ENCODE measurements at regions not wholly inside any gene's neighbourhood (a gene's known extent, or its start where the extent isn't known, plus 50 kb on each side); places are given as distances from the start of the nearest gene placed in this dataset.

DNA sequence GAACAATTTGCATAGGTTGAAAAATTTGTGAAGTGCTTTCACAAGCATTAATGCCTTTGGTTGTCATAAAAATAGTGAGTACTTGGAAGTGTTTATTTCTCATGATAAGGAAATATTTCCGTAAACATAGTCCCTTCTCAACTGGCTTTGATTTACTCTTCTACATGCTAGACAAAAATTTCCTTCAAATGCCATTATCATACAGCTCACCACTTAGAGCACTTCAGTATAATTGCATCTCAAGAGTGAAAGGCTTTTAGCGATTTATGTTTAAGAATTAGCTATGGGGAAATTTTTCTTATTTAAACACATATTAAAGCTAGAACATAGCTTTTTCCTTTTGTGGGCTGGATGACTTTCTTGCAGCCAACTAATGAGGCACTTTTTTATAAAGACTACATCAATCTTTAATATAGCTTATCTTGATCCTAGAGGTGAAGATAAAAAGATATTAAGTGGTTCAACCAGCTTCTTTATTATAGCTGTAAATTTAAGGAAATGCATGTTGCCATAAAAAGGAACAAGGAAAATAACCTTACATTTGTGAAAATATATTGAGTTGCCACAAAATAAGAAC is 656.8 kb downstream of the SLITRK6 start:
- no peak overlapping the region for H3K4me2 ChIP-seq (ENCODE audit: low read length)
- H3K27me3 ChIP-seq (ENCODE audit: low read depth, low read length) = no peaks in the 10 kb centered on the region
- no peak overlapping the region for H3K27ac ChIP-seq (ENCODE audit: low read length)
- no peak overlapping the region for H2AFZ ChIP-seq (ENCODE audit: low read depth, low read length)
- H3K36me3 ChIP-seq (replicated peaks; ENCODE audit: low read depth, low read length) = no peaks in the 10 kb centered on the region
- TF ChIP-seq EZH2phosphoT487 (IDR thresholded peaks at IDR 0.05; ENCODE audit: low read depth) = no peak
- TF ChIP-seq, protein P1, sequence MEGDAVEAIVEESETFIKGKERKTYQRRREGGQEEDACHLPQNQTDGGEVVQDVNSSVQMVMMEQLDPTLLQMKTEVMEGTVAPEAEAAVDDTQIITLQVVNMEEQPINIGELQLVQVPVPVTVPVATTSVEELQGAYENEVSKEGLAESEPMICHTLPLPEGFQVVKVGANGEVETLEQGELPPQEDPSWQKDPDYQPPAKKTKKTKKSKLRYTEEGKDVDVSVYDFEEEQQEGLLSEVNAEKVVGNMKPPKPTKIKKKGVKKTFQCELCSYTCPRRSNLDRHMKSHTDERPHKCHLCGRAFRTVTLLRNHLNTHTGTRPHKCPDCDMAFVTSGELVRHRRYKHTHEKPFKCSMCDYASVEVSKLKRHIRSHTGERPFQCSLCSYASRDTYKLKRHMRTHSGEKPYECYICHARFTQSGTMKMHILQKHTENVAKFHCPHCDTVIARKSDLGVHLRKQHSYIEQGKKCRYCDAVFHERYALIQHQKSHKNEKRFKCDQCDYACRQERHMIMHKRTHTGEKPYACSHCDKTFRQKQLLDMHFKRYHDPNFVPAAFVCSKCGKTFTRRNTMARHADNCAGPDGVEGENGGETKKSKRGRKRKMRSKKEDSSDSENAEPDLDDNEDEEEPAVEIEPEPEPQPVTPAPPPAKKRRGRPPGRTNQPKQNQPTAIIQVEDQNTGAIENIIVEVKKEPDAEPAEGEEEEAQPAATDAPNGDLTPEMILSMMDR (IDR thresholded peaks at IDR 0.05; ENCODE audit: low read depth, low read length) = no peak
- no peaks in the 10 kb centered on the region for H4K20me1 ChIP-seq (ENCODE audit: insufficient read depth, low read length)
- H3K4me1 ChIP-seq (ENCODE audit: low read length) = no peaks in the 10 kb centered on the region
- no peak overlapping the region for H3K4me3 ChIP-seq (ENCODE audit: low read length)
- H3K79me2 ChIP-seq (ENCODE audit: low read length) = no peaks in the 10 kb centered on the region
- H3K9ac ChIP-seq (ENCODE audit: low read length) = no peak overlapping the region
- no peaks in the 10 kb centered on the region for H3K9me3 ChIP-seq (ENCODE audit: insufficient read depth, low read length)

DNA sequence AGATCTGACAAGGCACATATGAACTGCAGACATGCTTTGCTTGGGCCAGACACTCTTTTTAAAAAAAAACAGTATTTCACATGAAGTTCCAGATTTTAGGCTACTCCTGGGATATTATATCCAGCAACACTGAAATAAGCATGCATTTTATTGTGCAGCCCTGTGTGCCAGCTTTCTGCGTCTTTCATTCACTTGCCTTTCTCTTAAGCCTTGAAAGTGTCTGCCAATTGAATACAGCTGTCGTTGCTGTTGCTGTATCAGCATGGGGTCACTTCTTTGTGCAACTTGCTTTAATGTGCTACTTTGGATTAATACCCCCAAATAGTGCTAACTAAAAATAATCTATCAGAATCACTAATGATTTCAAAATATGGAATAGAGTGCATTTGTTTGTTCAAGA is 657.8 kb downstream of the SLITRK6 start:
- H3K9me3 ChIP-seq (ENCODE audit: insufficient read depth, low read length) = no peaks in the 10 kb centered on the region
- H3K79me2 ChIP-seq (ENCODE audit: low read length) = no peaks in the 10 kb centered on the region
- no peaks in the 10 kb centered on the region for H4K20me1 ChIP-seq (ENCODE audit: insufficient read depth, low read length)

DNA sequence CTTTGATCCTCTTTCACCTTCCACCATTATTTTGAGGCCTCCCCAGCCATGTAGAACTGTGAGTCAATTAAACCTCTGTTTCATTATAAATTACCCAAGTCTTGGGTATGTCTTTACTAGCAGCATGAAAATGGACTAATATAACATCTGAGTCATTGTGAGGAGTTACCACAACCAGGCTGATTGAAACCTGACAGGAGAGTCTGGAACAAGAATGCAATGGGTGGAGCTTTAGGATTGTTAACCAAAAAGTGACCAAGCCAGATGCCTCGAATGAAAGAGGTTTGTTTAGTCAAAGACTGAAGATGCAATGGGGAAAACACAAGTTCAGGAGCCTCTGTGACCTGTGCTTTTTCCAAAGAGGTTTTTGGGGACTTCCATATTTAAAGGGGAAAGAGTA is 659.0 kb downstream of the SLITRK6 start:
- Histone ChIP-seq H3K27me3 (ENCODE audit: low read depth, low read length) (no peaks in the 10 kb centered on the region), H3K9ac (ENCODE audit: low read length) (no peak overlapping the region), H2AFZ (ENCODE audit: low read depth, low read length) (no peak overlapping the region), H3K4me2 (ENCODE audit: low read length) (no peak overlapping the region), H3K4me1 (ENCODE audit: low read length) (no peaks in the 10 kb centered on the region), H3K79me2 (ENCODE audit: low read length) (no peaks in the 10 kb centered on the region), H3K27ac (ENCODE audit: low read length) (no peak overlapping the region), H3K4me3 (ENCODE audit: low read length) (no peak overlapping the region), H3K36me3 (replicated peaks; ENCODE audit: low read depth, low read length) (no peaks in the 10 kb centered on the region), H3K9me3 (ENCODE audit: insufficient read depth, low read length) (no peaks in the 10 kb centered on the region), H4K20me1 (ENCODE audit: insufficient read depth, low read length) (no peaks in the 10 kb centered on the region)
- no peak for TF ChIP-seq EZH2phosphoT487 (IDR thresholded peaks at IDR 0.05; ENCODE audit: low read depth)
- TF ChIP-seq, protein P1 (IDR thresholded peaks at IDR 0.05; ENCODE audit: low read depth, low read length) = no peak

More for the DNA sequence above, 657.8 kb downstream of the SLITRK6 start:
- Histone ChIP-seq H3K36me3 (replicated peaks; ENCODE audit: low read depth, low read length) (no peaks in the 10 kb centered on the region), H3K4me3 (ENCODE audit: low read length) (no peak overlapping the region), H3K4me2 (ENCODE audit: low read length) (no peak overlapping the region), H3K4me1 (ENCODE audit: low read length) (no peaks in the 10 kb centered on the region), H3K9ac (ENCODE audit: low read length) (no peak overlapping the region), H3K27me3 (ENCODE audit: low read depth, low read length) (no peaks in the 10 kb centered on the region), H3K27ac (ENCODE audit: low read length) (no peak overlapping the region), H2AFZ (ENCODE audit: low read depth, low read length) (no peak overlapping the region)
- TF ChIP-seq EZH2phosphoT487 (IDR thresholded peaks at IDR 0.05; ENCODE audit: low read depth) = no peak
- TF ChIP-seq, protein P1 (IDR thresholded peaks at IDR 0.05; ENCODE audit: low read depth, low read length) = no peak

DNA sequence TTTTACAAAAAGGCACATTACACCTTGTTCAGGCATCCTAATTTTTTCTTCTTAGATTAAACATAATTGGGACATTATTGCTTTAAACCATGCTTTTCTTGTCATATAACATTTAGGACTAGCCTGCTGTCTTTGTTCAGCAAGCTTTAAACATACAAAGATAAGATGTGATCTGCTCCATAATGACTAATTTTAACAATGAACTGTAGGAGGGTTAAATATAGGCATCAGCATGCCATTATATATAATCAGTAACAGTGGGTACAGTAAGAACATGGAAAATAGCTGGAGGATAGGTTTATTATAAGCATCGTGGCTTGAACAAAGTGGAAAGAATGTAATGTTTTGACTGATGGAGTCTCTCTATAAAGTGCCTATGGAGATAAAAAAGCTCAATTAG is 661.7 kb downstream of the SLITRK6 start:
- no peak overlapping the region for H3K4me3 ChIP-seq (ENCODE audit: low read length)
- H4K20me1 ChIP-seq (ENCODE audit: insufficient read depth, low read length) = no peaks in the 10 kb centered on the region
- H3K9me3 ChIP-seq (ENCODE audit: insufficient read depth, low read length) = no peaks in the 10 kb centered on the region
- no peak overlapping the region for H3K27ac ChIP-seq (ENCODE audit: low read length)
- H3K4me2 ChIP-seq (ENCODE audit: low read length) = no peak overlapping the region
- H3K9ac ChIP-seq (ENCODE audit: low read length) = no peak overlapping the region
- TF ChIP-seq, protein P1 (IDR thresholded peaks at IDR 0.05; ENCODE audit: low read depth, low read length) = no peak
- TF ChIP-seq EZH2phosphoT487 (IDR thresholded peaks at IDR 0.05; ENCODE audit: low read depth) = no peak
- no peak overlapping the region for H2AFZ ChIP-seq (ENCODE audit: low read depth, low read length)
- H3K79me2 ChIP-seq (ENCODE audit: low read length) = no peaks in the 10 kb centered on the region
- H3K27me3 ChIP-seq (ENCODE audit: low read depth, low read length) = no peaks in the 10 kb centered on the region
- H3K36me3 ChIP-seq (replicated peaks; ENCODE audit: low read depth, low read length) = no peaks in the 10 kb centered on the region
- H3K4me1 ChIP-seq (ENCODE audit: low read length) = no peaks in the 10 kb centered on the region
